Activated CD8-positive, alpha-beta memory T cell treated with anti-CD3 and anti-CD28 coated beads, Interleukin-2, amount 50 U/mL, for 1 hour (primary cell): ENCODE measurements at regions not wholly inside any gene's neighbourhood (a gene's known extent, or its start where the extent isn't known, plus 50 kb on each side); places are given as distances from the start of the nearest gene placed in this dataset.

Source experiments
- DNase-seq: peaks from one replicate; pipeline ENCODE4 v3.0.0-alpha.2; 2020; ENCODE audit errors: extremely low read depth

GRCh38 chr4:38189445-38189844 lies 229.2 kb downstream of the PTTG2 start:
- no peak for DNase-seq

- DNase-seq = no peak
Observed at GRCh38 chr4:38190717-38191178, 230.6 kb downstream of the PTTG2 start.

- no peak for DNase-seq
Observed at GRCh38 chr4:38192516-38192915, 232.3 kb downstream of the PTTG2 start.

GRCh38 chr4:38193236-38193863 lies 233.2 kb downstream of the PTTG2 start:
- DNase-seq = no peak

GRCh38 chr4:38194047-38194602 lies 233.9 kb downstream of the PTTG2 start:
- DNase-seq = no peak

- DNase-seq = no peak
Observed at GRCh38 chr4:38195486-38195885, 235.3 kb downstream of the PTTG2 start.

GRCh38 chr4:38195911-38196310 lies 235.7 kb downstream of the PTTG2 start:
- no peak for DNase-seq

GRCh38 chr4:38202242-38202641 lies 242.0 kb downstream of the PTTG2 start:
- DNase-seq = no peak

- DNase-seq = no peak
Observed at GRCh38 chr4:38203609-38204008, 243.4 kb downstream of the PTTG2 start.

GRCh38 chr4:38204339-38205035 lies 244.3 kb downstream of the PTTG2 start:
- DNase-seq = no peak

GRCh38 chr4:38205261-38205660 lies 245.1 kb downstream of the PTTG2 start:
- DNase-seq = no peak

GRCh38 chr4:38207110-38207457 lies 246.9 kb downstream of the PTTG2 start:
- no peak for DNase-seq

- no peak for DNase-seq
Observed at GRCh38 chr4:38209654-38210053, 249.5 kb downstream of the PTTG2 start.

- DNase-seq = no peak
Observed at GRCh38 chr4:38210396-38211114, 250.4 kb downstream of the PTTG2 start.

GRCh38 chr4:38211885-38212284 lies 251.7 kb downstream of the PTTG2 start:
- DNase-seq = no peak

- DNase-seq = no peak
Observed at GRCh38 chr4:38213083-38213805, 253.0 kb downstream of the PTTG2 start.

GRCh38 chr4:38222892-38223291 lies 262.7 kb downstream of the PTTG2 start:
- no peak for DNase-seq

- no peak for DNase-seq
Observed at GRCh38 chr4:38223306-38223705, 263.1 kb downstream of the PTTG2 start.

GRCh38 chr4:38223782-38224236 lies 263.6 kb downstream of the PTTG2 start:
- DNase-seq = no peak

GRCh38 chr4:38224850-38225249 lies 264.7 kb downstream of the PTTG2 start:
- DNase-seq = no peak

- DNase-seq = no peak
Observed at GRCh38 chr4:38226170-38226569, 266.0 kb downstream of the PTTG2 start.
